Endothelial cell of umbilical vein (primary cell): ENCODE measurements at regions not wholly inside any gene's neighbourhood (a gene's known extent, or its start where the extent isn't known, plus 50 kb on each side); places are given as distances from the start of the nearest gene placed in this dataset.
A peak's percentile ranks its signal among the peaks of the same experiment; 100 is the strongest.

Experiments used
- CTCF ChIP-seq, 2 donors: IDR thresholded peaks; 1 replicate in 1 of 2; 2 replicates in 1 of 2; pipeline ENCODE4 v1.5.1; 2011; ENCODE audit warnings: low read length in 2 of 2, mild to moderate bottlenecking in 2 of 2, moderate library complexity in 2 of 2, control low read depth in 1 of 2, inconsistent platforms in 1 of 2, low read depth in 1 of 2; ENCODE audit not compliant: insufficient read depth in 1 of 2; ENCODE audit errors: extremely low read depth in 1 of 2
- EZH2 ChIP-seq: IDR thresholded peaks from 2 replicates; pipeline ENCODE4 v1.6.1; 2012; ENCODE audit warnings: borderline replicate concordance, low read depth, mild to moderate bottlenecking, moderate library complexity, low read length, inconsistent platforms; ENCODE audit not compliant: severe bottlenecking
- GATA2 ChIP-seq: IDR thresholded peaks from 2 replicates; pipeline ENCODE4 v1.7.0; 2011; ENCODE audit warnings: low read depth, mild to moderate bottlenecking, moderate library complexity, mixed read lengths, low read length; ENCODE audit not compliant: insufficient read length, insufficient read depth
- JUN ChIP-seq: IDR thresholded peaks from 2 replicates; pipeline ENCODE4 v1.6.1; 2011; ENCODE audit warnings: borderline replicate concordance, low read depth; ENCODE audit not compliant: insufficient read length, insufficient read depth
- POLR2A ChIP-seq: IDR thresholded peaks from 2 replicates; pipeline ENCODE4 v1.6.1; 2012; ENCODE audit warnings: low read depth, mild to moderate bottlenecking, control low read depth, low read length
- POLR2AphosphoS5 ChIP-seq: IDR thresholded peaks from 2 replicates; pipeline ENCODE4 v1.6.1; 2012; ENCODE audit warnings: low read depth, mild to moderate bottlenecking, control low read depth, low read length, moderate library complexity; ENCODE audit not compliant: insufficient read depth

GRCh38 chr20:19826179-19826914 is 68.3 kb downstream of the RIN2 start:
- TF ChIP-seq CTCF (IDR thresholded peaks at IDR 0.05; ENCODE audit: extremely low read depth in 1 of 2, insufficient read depth in 1 of 2, low read depth in 1 of 2, low read length in 2 of 2) (no peak), POLR2A (no peak), EZH2 (no peak), GATA2 (peak; percentile 39), POLR2AphosphoS5 (no peak), JUN (peak; percentile 44)
